GM19463 (cell line): ENCODE measurements at regions not wholly inside any gene's neighbourhood (a gene's known extent, or its start where the extent isn't known, plus 50 kb on each side); places are given as distances from the start of the nearest gene placed in this dataset.
A peak's percentile ranks its signal among the peaks of the same experiment; 100 is the strongest.
"Not testable (repeated sequence)": the region's sequence is repeated elsewhere in the genome, so short reads cannot be mapped to it uniquely, and the experiment has no call there.

Source experiments
- ATAC-seq: cut with Tn5 transposase; IDR thresholded peaks from one replicate; pipeline ENCODE4 v1.9.1; 2021; ENCODE audit warnings: mild to moderate bottlenecking, moderate library complexity; ENCODE audit not compliant: unreplicated experiment

GRCh38 chr12:46982629-46983392 is 96.6 kb upstream of the PCED1B start:
- no peak for ATAC-seq

- no peak for ATAC-seq
These were observed 96.0 kb upstream of the PCED1B start for GRCh38 chr12:46983393-46983793.

- peak; percentile 57 for ATAC-seq
These were observed 95.2 kb upstream of the PCED1B start for GRCh38 chr12:46983959-46984841.

- ATAC-seq = no peak
These were observed 93.6 kb upstream of the PCED1B start for GRCh38 chr12:46985816-46986215.

- ATAC-seq = not testable (repeated sequence)
These were observed 91.3 kb upstream of the PCED1B start for GRCh38 chr12:46988122-46988521.

GRCh38 chr12:46990211-46990610 is 89.2 kb upstream of the PCED1B start:
- no peak for ATAC-seq

GRCh38 chr12:46992051-46992450 is 87.4 kb upstream of the PCED1B start:
- ATAC-seq = not testable (repeated sequence)

- ATAC-seq = no peak
These were observed 80.5 kb upstream of the PCED1B start for GRCh38 chr12:46998811-46999368.

- ATAC-seq = no peak
These were observed 74.8 kb upstream of the PCED1B start for GRCh38 chr12:47004634-47005033.

GRCh38 chr12:47007048-47007447 is 72.4 kb upstream of the PCED1B start:
- ATAC-seq = no peak

GRCh38 chr12:47012552-47012951 is 66.9 kb upstream of the PCED1B start:
- ATAC-seq = no peak

GRCh38 chr12:47014474-47014873 is 64.9 kb upstream of the PCED1B start:
- ATAC-seq = no peak

GRCh38 chr12:47015381-47015780 is 64.0 kb upstream of the PCED1B start:
- ATAC-seq = no peak

- ATAC-seq = no peak
These were observed 62.2 kb upstream of the PCED1B start for GRCh38 chr12:47017041-47017713.

- ATAC-seq = no peak
These were observed 61.4 kb upstream of the PCED1B start for GRCh38 chr12:47017901-47018475.

- no peak for ATAC-seq
These were observed 59.1 kb upstream of the PCED1B start for GRCh38 chr12:47020211-47020821.

GRCh38 chr12:47021298-47021697 is 58.1 kb upstream of the PCED1B start:
- no peak for ATAC-seq

GRCh38 chr12:47022296-47022695 is 57.1 kb upstream of the PCED1B start:
- ATAC-seq = no peak

- ATAC-seq = no peak
These were observed 56.1 kb upstream of the PCED1B start for GRCh38 chr12:47023311-47023710.

- no peak for ATAC-seq
These were observed 55.5 kb upstream of the PCED1B start for GRCh38 chr12:47023953-47024352.
